GM18858 (cell line): ENCODE measurements at regions not wholly inside any gene's neighbourhood (a gene's known extent, or its start where the extent isn't known, plus 50 kb on each side); places are given as distances from the start of the nearest gene placed in this dataset.
"Not testable (repeated sequence)": the region's sequence is repeated elsewhere in the genome, so short reads cannot be mapped to it uniquely, and the experiment has no call there.

Experiments used
- ATAC-seq: cut with Tn5 transposase; IDR thresholded peaks from one replicate; pipeline ENCODE4 v1.9.1; 2021; ENCODE audit not compliant: unreplicated experiment

DNA sequence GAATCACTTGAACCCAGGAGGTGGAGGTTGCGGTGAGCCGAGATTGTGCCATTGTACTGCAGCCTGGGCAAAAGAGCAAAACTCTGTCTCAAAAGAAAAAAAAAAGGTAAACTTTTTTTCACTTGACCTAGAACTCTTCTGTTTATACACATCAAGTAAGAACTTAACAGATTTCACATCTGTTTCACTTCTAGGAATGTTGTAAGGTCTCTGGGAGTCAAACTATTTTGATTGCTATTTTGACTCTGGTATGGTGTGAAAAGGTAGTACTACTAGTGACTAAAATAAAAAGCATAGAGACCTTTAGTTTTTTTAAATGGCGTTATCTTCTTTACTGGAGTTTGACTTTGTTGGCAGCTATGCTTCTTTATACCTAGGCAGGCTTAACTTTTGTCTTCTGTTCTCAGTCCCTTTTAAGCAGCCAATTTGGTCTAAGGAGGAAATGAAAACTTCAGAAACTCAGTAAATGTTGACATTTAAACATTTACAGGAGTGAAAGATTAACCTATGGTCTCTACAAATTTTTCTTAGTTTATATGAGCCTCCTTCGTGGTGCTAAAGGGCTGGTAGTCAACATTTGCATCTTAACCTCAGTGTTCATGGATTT is 84.7 kb downstream of the METTL2B start:
- ATAC-seq = not testable (repeated sequence)

GRCh38 chr7:128562795-128563194 is 86.2 kb downstream of the METTL2B start:
- ATAC-seq = not testable (repeated sequence)

- ATAC-seq = not testable (repeated sequence)
Measured at GRCh38 chr7:128564123-128564700, 87.7 kb downstream of the METTL2B start.

DNA sequence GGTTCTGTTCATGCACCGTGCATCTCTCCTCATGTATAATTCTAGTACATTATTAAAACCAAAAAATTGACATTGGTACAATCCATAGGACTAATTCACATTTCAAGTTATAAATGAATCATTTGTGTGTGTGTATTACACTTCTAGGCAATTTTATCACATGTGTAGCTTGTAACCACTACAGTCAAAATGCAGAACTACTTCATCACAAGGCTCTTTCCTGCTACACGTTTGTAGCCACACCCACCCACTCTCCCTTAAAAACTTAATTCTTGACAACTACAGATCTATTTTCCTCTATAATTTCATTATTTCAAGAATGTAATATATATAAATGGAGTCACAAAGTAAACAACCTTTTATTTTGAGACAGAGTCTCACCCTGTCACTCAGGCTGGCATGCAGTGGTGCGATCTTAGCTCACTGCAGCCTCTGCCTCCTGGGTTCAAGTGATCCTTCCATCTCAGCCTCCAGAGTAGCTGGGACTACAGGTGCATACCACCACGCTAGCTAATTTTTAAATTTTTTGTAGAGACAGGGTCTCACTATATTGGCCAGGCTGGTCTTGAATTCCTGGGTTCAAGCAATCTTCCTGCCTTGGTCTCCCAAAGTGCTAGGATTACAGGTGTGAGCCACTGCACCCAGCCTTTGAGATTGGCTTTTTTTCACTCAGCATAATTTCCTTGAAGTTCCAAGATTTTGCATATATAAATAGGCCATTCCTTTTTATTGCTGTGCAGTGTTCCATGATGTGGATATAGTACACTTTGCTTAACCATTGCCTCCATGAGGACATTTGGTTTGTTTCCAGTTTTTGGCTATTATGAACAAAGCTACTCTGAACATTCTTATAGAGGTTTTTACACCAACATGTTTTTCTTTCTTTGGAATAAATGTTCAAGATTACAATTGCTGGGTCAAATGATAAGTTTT is 88.7 kb downstream of the METTL2B start:
- ATAC-seq = not testable (repeated sequence)

DNA sequence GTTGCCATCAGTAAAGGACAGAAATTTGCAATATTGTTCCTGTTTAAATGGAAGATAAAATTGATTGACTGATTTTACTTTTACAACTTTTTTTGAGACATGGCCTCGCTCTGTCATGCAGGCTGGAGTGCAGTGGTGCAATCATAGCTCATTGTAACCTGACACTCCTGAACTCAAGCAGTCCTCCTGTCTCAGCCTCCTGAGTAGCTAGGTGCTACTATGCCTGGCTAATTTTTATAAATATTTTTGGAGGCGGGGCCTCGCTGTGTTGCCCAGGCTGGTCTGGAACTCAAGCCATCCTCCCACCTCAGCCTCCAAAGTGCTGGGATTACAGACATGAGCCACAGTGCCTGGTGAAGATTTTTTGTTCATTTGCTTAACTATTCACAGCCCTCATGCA is 96.8 kb upstream of the GARIN1A start:
- not testable (repeated sequence) for ATAC-seq

DNA sequence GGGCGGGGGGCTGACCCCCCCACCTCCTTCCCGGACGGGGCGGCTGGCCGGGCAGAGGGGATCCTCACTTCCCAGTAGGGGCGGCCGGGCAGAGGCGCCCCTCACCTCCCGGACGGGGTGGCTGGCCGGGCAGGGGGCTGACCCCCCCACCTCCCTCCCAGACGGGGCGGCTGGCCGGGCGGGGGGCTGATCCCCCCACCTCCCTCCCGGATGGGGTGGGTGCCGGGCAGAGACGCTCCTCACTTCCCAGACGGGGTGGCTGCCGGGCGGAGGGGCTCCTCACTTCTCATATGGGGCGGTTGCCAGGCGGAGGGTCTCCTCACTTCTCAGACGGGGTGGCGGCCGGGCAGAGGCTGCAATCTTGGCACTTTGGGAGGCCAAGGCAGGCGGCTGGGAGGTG is 95.1 kb upstream of the GARIN1A start:
- ATAC-seq = not testable (repeated sequence)

- ATAC-seq = not testable (repeated sequence)
Measured at GRCh38 chr7:128579843-128580242, 92.2 kb upstream of the GARIN1A start.

DNA sequence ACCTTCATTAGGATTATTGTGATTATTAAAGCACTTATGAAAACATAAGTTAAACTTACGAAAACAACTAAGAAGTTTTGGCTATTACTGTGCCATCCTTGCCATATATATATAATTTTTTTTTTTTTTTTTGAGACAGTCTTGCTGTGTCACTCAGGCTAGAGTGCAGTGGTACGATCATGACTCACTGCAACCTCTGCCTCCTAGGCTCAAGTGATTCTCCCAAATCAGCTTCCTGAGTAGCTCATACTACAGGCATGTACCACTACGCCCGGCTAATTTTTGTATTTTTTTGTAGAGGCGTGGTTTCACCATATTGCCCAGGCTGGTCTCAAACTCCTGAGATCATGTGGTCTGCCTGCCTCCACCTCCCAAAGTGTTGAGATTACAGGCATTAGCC is 91.0 kb upstream of the GARIN1A start:
- ATAC-seq = not testable (repeated sequence)

DNA sequence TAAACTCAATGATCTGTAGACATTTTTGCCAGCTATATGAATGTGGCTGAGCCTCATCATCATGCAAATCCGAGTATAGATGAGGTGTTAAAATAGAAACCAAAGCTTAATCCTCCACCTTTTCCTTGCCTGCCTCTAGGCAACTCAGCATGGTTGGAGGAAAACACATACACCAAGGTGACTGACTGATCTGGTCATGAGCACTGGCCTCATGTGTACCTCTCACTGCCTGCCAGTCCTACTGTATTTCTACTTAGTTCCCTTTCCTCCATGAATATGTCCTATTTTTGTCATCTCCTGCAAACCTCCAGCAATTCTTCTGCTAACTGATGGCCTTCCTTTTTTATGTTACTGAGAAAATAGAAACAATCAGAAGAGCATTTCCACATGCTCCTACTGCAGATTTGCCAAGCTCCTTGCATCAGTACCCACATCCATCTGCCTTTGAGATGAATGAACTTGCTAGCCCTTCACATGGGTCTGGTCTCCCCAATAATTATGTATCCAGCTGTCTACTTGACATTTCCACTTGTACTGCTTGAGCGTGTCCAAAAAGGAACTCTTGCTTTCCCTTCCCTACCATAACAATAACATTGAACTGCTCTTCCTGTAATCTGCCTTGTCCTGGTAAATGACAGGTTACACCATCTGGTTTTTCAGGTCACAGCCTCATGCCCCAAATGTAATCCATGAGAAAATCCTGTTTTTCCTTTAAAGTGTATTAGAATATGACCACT is 90.1 kb upstream of the GARIN1A start:
- ATAC-seq = not testable (repeated sequence)

- not testable (repeated sequence) for ATAC-seq
Measured at GRCh38 chr7:128586715-128587114, 85.4 kb upstream of the GARIN1A start.

- ATAC-seq = no peak
Measured at GRCh38 chr7:128591705-128592104, 80.4 kb upstream of the GARIN1A start.

- not testable (repeated sequence) for ATAC-seq
Measured at GRCh38 chr7:128592209-128592608, 79.9 kb upstream of the GARIN1A start.

DNA sequence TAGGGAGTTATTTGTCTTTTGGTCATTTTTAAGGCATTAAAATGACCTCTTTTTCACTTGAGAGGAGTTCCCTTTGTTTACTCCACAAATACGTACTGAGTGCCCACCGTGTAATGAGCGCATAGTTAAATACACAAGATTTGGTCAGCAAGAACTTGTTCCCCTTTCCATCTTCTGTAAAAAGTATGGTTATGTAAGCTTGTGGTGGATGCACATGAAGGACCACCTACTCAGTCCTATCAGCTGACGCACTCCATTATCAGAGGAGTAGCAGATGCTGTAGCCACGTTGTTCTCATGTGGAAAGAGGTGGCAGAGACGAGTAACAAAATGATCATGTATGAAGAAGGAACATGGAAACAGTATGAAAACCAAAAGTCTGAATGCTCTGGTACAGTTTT is 78.0 kb upstream of the GARIN1A start:
- ATAC-seq = not testable (repeated sequence)

DNA sequence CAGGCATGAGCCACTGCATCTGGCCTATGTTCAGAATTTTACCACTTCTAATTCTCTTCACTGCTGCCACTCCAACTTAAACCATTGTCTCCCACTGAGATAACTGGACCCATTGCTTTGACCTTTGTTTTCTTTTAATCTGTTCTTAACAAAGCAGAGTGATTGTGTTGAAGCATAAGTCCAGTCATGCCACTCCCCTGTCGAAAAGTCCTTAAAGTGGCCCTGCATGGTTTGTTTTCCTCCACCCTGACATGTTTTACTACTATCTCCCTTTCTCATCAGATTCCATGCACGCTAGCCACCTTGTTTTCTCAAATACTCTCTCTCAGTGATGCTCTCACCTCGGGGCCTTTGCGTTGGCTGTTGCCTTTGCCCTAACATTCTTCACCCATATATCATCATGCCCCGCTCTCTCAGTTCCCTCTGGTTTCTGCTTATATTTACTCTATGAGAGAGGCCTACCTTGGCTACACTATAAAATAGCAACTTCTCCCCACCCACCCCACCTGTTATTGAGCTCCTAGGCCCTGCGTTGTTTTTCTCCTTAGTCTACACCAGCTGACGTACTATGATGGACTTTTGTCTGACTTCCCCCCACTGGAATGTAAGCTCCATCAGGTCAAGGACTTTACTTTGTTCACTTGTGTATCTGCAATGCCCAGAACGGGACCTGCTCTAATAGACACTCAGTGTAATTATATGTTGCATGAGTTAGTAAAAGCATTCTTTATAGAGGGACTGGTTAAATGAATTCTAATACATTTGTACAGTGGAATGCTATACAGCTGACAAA is 75.6 kb upstream of the GARIN1A start:
- not testable (repeated sequence) for ATAC-seq

DNA sequence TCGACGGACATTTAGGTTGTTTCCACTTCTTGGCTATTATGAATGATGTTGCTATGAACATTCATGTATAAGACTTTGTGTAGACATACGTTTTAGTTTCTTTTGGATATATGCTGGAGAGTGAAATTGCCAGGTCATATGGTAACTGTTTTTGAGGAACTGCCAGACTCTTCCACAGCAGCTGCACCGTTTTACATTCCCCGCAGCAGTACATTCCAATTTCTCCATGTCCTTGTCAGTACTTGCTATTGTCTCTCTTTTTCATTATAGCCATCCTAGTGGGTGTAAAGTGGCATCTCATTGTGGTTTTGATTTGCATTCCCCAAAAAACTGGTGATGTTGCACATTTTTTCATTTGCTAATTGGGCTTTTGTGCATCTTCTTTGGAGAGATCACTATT is 73.1 kb upstream of the GARIN1A start:
- ATAC-seq = not testable (repeated sequence)

DNA sequence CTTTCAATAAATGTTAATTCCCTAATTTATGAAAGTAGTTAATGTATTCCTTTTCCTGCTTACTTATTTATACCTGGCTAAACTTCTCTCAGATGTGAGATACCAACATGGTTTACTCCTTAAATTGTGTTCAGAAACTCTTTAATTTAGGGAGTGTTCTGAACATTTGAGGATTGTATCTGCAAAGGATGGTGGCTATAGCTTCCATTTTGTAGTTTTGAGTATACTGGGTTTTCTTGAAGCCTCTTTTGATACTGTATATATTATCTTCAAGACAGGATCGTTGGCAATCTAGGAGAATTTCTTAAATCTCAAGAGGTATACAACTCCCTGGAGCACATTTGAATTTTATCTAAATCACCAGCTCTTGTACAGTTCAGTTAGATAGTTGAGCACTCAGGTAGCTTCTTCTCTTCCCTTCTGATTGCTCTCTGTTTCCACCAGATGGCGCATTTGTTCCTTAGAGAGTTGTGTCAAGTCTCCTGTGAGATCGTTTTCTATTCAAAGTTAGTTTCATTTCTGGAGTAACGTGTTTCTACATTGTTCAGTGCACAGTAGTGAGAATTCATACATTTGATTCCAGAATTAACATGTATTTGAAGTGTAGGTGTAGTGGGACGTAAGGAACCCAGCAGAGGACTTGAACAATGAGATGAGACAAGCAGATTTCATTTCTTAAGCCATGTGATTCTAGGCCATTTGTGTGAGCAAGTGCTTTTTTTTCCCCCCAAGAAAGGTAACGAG is 63.2 kb upstream of the GARIN1A start:
- peak; percentile 83 for ATAC-seq

GRCh38 chr7:128613366-128613765 is 58.7 kb upstream of the GARIN1A start:
- ATAC-seq = not testable (repeated sequence)

DNA sequence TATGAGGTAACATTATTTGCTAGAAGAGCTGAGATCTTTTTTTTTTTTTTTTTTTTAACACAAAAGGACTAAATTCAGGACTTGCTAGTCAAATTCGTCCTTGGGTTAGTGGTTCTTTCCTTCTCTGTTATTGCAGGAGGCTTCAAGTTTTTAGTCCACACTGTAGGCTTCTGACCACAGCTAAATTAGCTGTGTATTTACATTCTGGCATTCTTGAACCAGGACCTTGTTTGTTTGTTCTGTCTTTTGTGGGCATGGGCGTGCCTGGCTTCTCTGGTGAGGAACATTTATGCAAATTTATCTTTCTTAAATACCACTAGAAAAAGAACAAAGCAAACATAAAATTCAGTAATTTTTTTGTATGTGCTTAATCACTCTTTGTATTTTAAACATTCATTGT is 57.3 kb upstream of the GARIN1A start:
- ATAC-seq = not testable (repeated sequence)

DNA sequence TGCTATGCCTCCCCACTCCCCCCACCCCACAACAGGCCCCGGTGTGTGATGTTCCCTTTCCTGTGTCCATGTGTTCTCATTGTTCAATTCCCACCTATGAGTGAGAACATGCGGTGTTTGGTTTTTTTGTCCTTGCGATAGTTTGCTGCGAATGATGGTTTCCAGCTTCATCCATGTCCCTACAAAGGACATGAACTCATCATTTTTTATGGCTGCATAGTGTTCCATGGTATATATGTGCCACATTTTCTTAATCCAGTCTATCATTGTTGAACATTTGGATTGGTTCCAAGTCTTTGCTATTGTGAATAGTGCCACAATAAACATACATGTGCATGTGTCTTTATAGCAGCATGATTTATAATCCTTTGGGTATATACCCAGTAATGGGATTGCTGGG is 55.3 kb upstream of the GARIN1A start:
- not testable (repeated sequence) for ATAC-seq
